ENCODE measurements at regions not wholly inside any gene's neighbourhood (a gene's known extent, or its start where the extent isn't known, plus 50 kb on each side); places are given as distances from the start of the nearest gene placed in this dataset.

- TF ChIP-seq, protein P1, sequence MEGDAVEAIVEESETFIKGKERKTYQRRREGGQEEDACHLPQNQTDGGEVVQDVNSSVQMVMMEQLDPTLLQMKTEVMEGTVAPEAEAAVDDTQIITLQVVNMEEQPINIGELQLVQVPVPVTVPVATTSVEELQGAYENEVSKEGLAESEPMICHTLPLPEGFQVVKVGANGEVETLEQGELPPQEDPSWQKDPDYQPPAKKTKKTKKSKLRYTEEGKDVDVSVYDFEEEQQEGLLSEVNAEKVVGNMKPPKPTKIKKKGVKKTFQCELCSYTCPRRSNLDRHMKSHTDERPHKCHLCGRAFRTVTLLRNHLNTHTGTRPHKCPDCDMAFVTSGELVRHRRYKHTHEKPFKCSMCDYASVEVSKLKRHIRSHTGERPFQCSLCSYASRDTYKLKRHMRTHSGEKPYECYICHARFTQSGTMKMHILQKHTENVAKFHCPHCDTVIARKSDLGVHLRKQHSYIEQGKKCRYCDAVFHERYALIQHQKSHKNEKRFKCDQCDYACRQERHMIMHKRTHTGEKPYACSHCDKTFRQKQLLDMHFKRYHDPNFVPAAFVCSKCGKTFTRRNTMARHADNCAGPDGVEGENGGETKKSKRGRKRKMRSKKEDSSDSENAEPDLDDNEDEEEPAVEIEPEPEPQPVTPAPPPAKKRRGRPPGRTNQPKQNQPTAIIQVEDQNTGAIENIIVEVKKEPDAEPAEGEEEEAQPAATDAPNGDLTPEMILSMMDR (IDR thresholded peaks at IDR 0.05; ENCODE audit: insufficient read depth, low read depth, low read length, missing control alignments): no peak
- no peak overlapping the region for H3K4me3 ChIP-seq (ENCODE audit: low read depth, low read length)
- DNase-seq (ENCODE audit: low read depth): no peak
Observed at GRCh38 chr6:155717374-155717773, 261.7 kb upstream of the NOX3 start.

DNA sequence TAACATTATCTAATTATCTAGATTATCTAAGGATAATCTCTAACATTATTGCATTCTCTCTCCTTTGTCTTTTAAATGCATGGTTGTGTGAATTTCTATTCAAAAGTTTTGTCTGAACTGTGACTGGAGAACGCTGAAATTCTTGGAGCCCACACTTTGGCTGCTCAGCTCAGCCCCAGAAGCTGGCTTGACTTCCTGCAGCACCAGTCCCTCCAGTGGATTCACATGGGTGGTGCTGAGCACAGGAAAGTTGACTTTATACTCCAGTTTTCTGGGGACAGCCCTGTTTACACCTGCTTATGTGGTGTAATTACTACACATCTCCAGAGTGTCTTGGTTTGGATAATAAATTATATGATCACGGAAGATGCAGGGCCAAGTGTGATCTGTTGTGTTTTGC lies 255.1 kb upstream of the NOX3 start:
- TF ChIP-seq, protein P1 (IDR thresholded peaks at IDR 0.05; ENCODE audit: insufficient read depth, low read depth, low read length, missing control alignments): no peak
- no peak for DNase-seq (ENCODE audit: low read depth)
- H3K4me3 ChIP-seq (ENCODE audit: low read depth, low read length): no peak overlapping the region

GRCh38 chr6:155709262-155709661 lies 253.6 kb upstream of the NOX3 start:
- no peak overlapping the region for H3K4me3 ChIP-seq (ENCODE audit: low read depth, low read length)
- no peak for DNase-seq (ENCODE audit: low read depth)
- TF ChIP-seq, protein P1 (IDR thresholded peaks at IDR 0.05; ENCODE audit: insufficient read depth, low read depth, low read length, missing control alignments): no peak

- H3K4me3 ChIP-seq (ENCODE audit: low read depth, low read length): no peak overlapping the region
Observed at GRCh38 chr6:155708100-155708499, 252.5 kb upstream of the NOX3 start.

GRCh38 chr6:155706806-155707205 lies 251.2 kb upstream of the NOX3 start:
- H3K4me3 ChIP-seq (ENCODE audit: low read depth, low read length): no peak overlapping the region
- DNase-seq (ENCODE audit: low read depth): no peak
- TF ChIP-seq, protein P1 (IDR thresholded peaks at IDR 0.05; ENCODE audit: insufficient read depth, low read depth, low read length, missing control alignments): no peak

More at GRCh38 chr6:155708100-155708499, 252.5 kb upstream of the NOX3 start:
- TF ChIP-seq, protein P1 (IDR thresholded peaks at IDR 0.05; ENCODE audit: insufficient read depth, low read depth, low read length, missing control alignments): no peak
- no peak for DNase-seq (ENCODE audit: low read depth)

GRCh38 chr6:155706341-155706740 lies 250.7 kb upstream of the NOX3 start:
- no peak overlapping the region for H3K4me3 ChIP-seq (ENCODE audit: low read depth, low read length)
- TF ChIP-seq, protein P1 (IDR thresholded peaks at IDR 0.05; ENCODE audit: insufficient read depth, low read depth, low read length, missing control alignments): no peak
- DNase-seq (ENCODE audit: low read depth): no peak

GRCh38 chr6:155701342-155701741 lies 245.7 kb upstream of the NOX3 start:
- no peak overlapping the region for H3K4me3 ChIP-seq (ENCODE audit: low read depth, low read length)
- TF ChIP-seq, protein P1 (IDR thresholded peaks at IDR 0.05; ENCODE audit: insufficient read depth, low read depth, low read length, missing control alignments): no peak
- DNase-seq (ENCODE audit: low read depth): no peak
